ENCODE measurements at regions not wholly inside any gene's neighbourhood (a gene's known extent, or its start where the extent isn't known, plus 50 kb on each side); places are given as distances from the start of the nearest gene placed in this dataset.

DNA sequence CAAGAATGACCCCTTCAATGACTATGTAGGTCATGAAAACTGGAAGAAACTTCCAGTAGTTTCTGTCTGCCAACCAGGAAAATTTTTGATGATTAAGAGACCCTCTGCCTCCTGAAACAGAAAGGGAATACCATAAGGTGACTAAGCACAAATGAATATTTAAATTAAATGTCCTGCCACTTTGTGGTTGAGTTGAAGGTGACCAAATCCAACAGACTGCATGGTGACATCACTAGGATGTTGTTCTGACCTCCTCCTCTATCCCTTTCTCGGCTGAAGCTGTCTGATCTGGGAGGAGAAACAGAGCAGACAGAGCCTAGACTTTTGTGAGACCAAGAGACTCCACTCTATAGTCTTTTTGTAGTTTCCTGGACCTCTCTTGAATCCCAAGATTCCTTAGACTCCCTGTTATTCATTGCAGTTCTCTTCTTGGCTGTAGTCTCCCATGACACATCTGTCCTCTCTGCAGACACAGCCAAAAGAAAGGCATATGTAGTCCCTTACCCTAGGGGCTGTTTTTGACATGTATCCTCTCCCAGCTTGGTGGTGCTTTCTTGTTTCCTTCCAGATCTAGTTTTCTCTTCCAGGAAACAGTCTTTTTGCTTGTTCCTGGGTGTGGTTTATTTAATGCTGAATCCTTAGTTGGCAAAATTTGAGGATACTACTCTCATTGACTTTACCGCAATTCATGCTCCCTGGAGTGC, 55.2 kb upstream of the UBE3A start:
- H3K9me3 ChIP-seq (replicated peaks in 1 of 3): peaks cover 0 to 8% (median 0%) of the 10 kb centered on the region in 3 donors
- H3K36me3 ChIP-seq (replicated peaks in 1 of 2): no peaks in the 10 kb centered on the region
- intact Hi-C loops (cut with DNase I): no loop called here
- no peak for DNase-seq
- H3K4me3 ChIP-seq: no peak overlapping the region
- no peak for TF ChIP-seq POLR2A (IDR thresholded peaks at IDR 0.05)
- TF ChIP-seq, protein P1, sequence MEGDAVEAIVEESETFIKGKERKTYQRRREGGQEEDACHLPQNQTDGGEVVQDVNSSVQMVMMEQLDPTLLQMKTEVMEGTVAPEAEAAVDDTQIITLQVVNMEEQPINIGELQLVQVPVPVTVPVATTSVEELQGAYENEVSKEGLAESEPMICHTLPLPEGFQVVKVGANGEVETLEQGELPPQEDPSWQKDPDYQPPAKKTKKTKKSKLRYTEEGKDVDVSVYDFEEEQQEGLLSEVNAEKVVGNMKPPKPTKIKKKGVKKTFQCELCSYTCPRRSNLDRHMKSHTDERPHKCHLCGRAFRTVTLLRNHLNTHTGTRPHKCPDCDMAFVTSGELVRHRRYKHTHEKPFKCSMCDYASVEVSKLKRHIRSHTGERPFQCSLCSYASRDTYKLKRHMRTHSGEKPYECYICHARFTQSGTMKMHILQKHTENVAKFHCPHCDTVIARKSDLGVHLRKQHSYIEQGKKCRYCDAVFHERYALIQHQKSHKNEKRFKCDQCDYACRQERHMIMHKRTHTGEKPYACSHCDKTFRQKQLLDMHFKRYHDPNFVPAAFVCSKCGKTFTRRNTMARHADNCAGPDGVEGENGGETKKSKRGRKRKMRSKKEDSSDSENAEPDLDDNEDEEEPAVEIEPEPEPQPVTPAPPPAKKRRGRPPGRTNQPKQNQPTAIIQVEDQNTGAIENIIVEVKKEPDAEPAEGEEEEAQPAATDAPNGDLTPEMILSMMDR (IDR thresholded peaks at IDR 0.05): no peak
- no peaks in the 10 kb centered on the region for H3K4me1 ChIP-seq (replicated peaks in 1 of 2)
- no peak overlapping the region for H3K27ac ChIP-seq
- WGBS, 4 donors: 83 to 91% (median 87%) methylated on average over 2 of the region's 2 CpGs
- H3K27me3 ChIP-seq: no peaks in the 10 kb centered on the region

DNA sequence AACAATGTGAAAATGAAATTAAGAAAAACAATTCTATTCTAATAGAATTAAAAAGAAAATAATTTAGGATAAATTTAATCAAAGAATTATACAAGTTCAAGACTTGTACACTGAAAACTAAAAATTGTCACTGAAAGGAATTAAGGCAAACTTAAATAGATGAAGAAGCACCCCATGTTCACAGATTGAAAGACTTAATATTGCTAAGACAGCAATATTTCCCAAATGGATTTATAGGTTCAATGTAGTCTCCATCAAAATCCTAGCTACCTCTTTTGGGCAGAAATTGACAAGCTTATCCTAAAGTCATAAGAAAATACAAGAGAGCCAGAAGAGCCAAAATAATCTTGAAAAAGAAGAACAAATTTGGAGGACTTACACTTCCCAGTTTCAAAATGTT, 53.5 kb upstream of the UBE3A start:
- DNase-seq: no peak
- Histone ChIP-seq H3K27ac (no peak overlapping the region), H3K36me3 (replicated peaks in 1 of 2) (no peaks in the 10 kb centered on the region), H3K4me3 (no peak overlapping the region), H3K4me1 (replicated peaks in 1 of 2) (no peaks in the 10 kb centered on the region), H3K9me3 (replicated peaks in 1 of 3) (peaks cover 0 to 8% (median 0%) of the 10 kb centered on the region in 3 donors), H3K27me3 (no peaks in the 10 kb centered on the region)
- intact Hi-C loops (cut with DNase I): no loop called here
- no peak for TF ChIP-seq POLR2A (IDR thresholded peaks at IDR 0.05)
- TF ChIP-seq, protein P1 (IDR thresholded peaks at IDR 0.05): no peak

Small RNA genes lying in the stretch of these regions (small RNA-seq; reads per million reads assigned to genes)
- gene AC023449.1: 0 reads per million in 2 donors
